ENCODE measurements at regions not wholly inside any gene's neighbourhood (a gene's known extent, or its start where the extent isn't known, plus 50 kb on each side); places are given as distances from the start of the nearest gene placed in this dataset.
"Not testable (repeated sequence)": the region's sequence is repeated elsewhere in the genome, so short reads cannot be mapped to it uniquely, and the experiment has no call there.

- not testable (repeated sequence) for DNase-seq (ENCODE audit: low spot score)
Measured at GRCh38 chr2:89960570-89960969, 1269.1 kb downstream of the RPIA start.

- DNase-seq (ENCODE audit: low spot score): not testable (repeated sequence)
Measured at GRCh38 chr2:89968567-89968966, 1277.1 kb downstream of the RPIA start.

DNA sequence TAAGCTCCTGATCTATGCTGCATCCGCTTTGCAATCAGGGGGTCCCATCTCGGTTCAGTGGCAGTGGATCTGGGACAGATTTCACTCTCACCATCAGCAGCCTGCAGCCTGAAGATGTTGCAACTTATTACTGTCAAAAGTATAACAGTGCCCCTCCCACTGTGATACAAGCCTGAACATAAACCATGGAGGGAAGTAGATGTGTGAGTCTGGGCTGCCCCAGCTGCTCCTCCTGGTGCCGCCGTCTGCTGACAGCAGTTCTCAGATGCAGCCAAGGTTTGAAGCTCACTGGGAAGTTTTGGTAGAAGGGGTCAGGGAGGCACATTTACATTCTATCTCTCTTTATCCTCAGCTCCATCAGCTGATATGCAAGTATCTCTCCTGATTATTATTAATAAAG lies 1277.7 kb downstream of the RPIA start:
- not testable (repeated sequence) for DNase-seq (ENCODE audit: low spot score)

- DNase-seq (ENCODE audit: low spot score): not testable (repeated sequence)
Measured at GRCh38 chr2:89973849-89974248, 1282.4 kb downstream of the RPIA start.

DNA sequence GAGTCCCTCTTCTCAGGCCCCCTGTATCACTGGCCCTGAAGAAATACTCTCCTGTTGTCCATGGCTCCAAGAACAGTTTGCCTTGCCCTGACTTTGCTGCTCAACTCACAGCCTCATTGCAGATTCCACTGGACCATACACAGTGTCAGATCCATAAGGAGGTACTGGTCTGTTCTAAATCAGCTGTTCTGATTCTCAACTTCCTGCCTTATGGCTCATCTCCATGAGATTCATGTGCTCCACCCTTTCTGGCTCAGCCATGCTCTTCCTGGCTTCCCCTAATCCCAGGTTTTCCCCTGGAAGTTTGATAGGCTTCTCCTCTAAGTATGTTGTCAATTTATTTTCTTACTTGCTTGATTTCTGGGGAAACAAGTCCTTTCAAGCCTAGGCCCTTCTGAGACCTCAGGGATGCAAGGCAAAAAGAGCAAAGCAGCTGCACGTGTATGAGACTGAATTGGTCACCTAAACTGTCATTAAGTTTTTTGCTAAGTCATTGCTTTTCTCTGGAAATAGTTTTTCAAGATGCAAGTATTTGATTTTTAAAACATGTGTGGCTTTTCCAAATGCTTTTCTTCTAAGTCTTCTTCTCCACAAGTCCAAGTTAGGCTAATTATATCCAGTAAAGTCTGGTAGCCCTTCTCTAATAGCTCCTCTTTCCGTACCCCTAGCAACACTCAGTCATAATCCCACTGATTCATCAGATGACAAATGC lies 1288.5 kb downstream of the RPIA start:
- not testable (repeated sequence) for DNase-seq (ENCODE audit: low spot score)

- DNase-seq (ENCODE audit: low spot score): not testable (repeated sequence)
Measured at GRCh38 chr2:89982246-89982645, 1290.8 kb downstream of the RPIA start.

DNA sequence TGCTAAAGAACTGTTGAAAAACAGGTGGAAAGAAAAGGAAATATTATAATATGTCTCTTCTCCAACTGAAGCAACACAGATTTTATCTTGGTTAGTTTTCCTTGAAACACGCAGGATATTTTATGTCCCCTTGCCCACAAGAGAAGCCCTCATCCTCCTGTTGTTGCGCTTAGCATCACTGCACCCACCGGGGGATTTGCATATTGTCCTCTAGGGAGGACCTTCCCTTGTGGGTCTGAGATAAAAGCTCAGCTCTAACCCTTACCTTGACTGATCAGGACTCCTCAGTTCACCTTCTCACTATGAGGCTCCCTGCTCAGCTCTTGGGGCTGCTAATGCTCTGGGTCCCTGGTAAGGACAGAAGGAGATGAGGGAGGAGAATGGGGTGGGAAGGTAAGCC lies 1294.2 kb downstream of the RPIA start:
- not testable (repeated sequence) for DNase-seq (ENCODE audit: low spot score)

DNA sequence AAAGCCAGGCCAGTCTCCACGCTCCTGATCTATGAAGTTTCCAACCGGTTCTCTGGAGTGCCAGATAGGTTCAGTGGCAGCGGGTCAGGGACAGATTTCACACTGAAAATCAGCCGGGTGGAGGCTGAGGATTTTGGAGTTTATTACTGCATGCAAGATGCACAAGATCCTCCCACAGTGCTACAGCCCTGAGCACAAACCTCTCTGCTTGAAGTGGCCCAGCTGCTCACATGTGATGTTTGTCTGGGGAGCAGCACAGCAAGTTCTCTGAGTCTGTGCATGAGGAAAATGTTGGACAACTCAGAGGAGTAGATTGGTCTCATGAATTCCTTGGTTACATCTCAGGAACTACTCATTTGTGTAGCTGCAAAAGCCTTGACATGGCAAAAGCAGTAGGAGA lies 1295.1 kb downstream of the RPIA start:
- not testable (repeated sequence) for DNase-seq (ENCODE audit: low spot score)

DNA sequence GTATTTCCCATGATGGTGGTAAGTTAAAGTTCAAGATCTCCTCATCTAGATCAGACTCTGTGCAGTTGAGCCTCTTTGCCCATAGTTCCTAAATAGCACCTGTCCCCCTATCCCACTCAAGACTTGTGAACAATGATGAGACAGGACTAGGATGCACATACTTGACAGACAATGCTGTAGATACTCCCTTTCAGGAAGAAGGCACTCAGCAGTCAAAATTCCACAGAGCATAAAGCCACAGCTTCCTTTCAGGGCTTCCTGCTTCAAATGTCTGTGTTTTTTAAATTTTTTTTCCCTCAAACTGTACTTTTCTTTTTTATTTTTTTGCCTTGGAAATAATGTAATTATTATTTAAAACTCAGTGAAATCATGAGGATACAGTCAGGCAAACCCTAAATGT lies 1305.3 kb downstream of the RPIA start:
- DNase-seq (ENCODE audit: low spot score): not testable (repeated sequence)

- not testable (repeated sequence) for DNase-seq (ENCODE audit: low spot score)
Measured at GRCh38 chr2:90004553-90004952, 1313.1 kb downstream of the RPIA start.

DNA sequence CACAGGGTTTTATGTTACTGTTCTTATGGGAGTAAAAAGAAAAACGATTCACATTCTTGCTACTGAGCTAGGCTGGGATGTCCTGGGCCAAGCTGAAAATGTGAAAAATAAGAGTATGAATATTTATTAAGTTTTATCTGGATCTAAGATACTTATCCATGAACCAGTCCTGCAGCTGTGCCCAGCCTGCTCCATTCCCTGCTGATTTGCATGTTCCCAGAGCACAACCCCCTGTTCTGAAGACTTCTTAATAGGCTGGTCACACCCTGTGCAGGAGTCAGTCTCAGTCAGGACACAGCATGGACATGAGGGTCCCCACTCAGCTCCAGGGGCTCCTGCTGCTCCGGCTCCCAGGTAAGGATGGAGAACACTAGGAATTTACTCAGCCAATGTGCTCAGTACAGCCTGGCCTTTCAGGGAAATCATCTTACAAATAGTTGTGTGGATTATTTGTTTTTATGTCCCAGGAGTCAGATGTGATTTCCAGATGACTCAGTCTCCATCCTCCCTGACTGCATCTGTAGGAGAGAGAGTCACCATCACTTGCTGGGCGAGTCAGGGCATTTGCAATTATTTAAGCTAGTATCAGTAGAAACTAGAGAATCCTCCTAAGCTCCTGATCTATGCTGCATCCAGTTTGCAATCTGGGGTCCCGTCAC lies 1319.1 kb downstream of the RPIA start:
- DNase-seq (ENCODE audit: low spot score): not testable (repeated sequence)

- not testable (repeated sequence) for DNase-seq (ENCODE audit: low spot score)
Measured at GRCh38 chr2:90011101-90011443, 1319.6 kb downstream of the RPIA start.

- not testable (repeated sequence) for DNase-seq (ENCODE audit: low spot score)
Measured at GRCh38 chr2:90019908-90020307, 1328.4 kb downstream of the RPIA start.

DNA sequence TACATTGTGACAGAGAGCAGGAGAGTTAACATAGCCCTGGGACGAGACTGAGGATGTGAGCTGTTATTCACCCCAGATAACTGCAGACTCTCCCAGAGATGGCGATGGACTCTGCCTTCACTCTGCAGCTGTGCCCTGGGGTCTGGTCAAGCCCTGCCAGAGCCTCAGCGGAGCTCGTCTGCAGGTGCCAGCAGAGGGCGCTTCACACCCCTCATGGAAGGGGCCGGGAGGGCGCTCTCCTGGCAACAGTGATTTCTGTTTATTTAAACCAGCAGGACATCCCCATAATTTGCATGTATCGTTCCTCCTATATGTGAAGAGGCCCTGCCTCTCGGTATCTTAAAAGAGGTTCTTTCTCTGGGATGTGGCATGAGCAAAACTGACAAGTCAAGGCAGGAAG lies 1329.8 kb downstream of the RPIA start:
- not testable (repeated sequence) for DNase-seq (ENCODE audit: low spot score)

DNA sequence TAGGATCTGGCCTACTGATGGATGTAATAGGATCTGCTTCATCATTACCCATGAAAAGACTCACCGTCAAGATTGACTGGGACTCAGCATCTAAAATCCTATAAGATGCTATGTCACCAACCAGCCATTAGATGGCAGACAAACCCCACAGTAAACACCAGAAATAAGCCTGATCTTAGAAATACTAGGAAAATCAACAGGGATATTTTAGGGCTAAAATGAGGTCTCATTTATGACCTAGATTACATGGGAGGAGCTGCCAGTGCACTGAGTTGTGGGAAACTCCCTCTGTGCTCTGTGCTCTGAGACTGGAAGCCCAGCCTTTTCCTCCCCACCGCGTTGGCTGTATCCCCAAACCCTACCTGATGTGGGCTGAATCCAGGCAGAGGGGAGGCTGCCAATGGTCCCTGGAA lies 1335.8 kb downstream of the RPIA start:
- not testable (repeated sequence) for DNase-seq (ENCODE audit: low spot score)

GRCh38 chr2:90028381-90029079 lies 1337.1 kb downstream of the RPIA start:
- DNase-seq (ENCODE audit: low spot score): peak; percentile 16

DNA sequence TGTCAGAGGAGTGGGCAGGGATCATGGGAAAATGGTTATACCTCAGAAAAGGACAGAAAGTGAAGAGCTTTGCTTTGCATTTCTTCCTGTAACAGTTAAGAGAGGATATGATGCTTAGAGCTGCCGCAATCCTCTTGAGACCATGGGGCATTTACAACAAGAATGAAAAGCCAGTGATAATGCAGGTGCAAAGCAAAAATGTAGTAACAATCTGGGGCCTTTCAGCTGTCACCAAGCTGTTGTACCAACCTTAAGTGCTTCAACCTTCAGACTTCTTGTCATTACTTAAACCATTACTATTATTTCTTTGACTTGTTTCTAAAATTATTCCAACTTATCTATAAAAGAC lies 1337.6 kb downstream of the RPIA start:
- not testable (repeated sequence) for DNase-seq (ENCODE audit: low spot score)

- peak; percentile 20 for DNase-seq (ENCODE audit: low spot score)
Measured at GRCh38 chr2:90032269-90032668, 1340.8 kb downstream of the RPIA start.

GRCh38 chr2:90036335-90036734 lies 1344.9 kb downstream of the RPIA start:
- peak; percentile 14 for DNase-seq (ENCODE audit: low spot score)

- not testable (repeated sequence) for DNase-seq (ENCODE audit: low spot score)
Measured at GRCh38 chr2:90039093-90039492, 1347.6 kb downstream of the RPIA start.

- DNase-seq (ENCODE audit: low spot score): not testable (repeated sequence)
Measured at GRCh38 chr2:90047776-90048175, 1356.3 kb downstream of the RPIA start.

- not testable (repeated sequence) for DNase-seq (ENCODE audit: low spot score)
Measured at GRCh38 chr2:90052113-90052631, 1360.7 kb downstream of the RPIA start.
